HEK293 (cell line): ENCODE measurements at regions not wholly inside any gene's neighbourhood (a gene's known extent, or its start where the extent isn't known, plus 50 kb on each side); places are given as distances from the start of the nearest gene placed in this dataset.

Source experiments
- BCL11A ChIP-seq: fragments of 450-650 bp; formaldehyde crosslinking; IDR thresholded peaks from 2 replicates; pipeline ENCODE4 v1.5.1; 2016; ENCODE audit warnings: low read depth, missing biosample characterization, missing genetic modification characterization
- REST ChIP-seq: fragments of 450-650 bp; formaldehyde crosslinking; IDR thresholded peaks from 2 replicates; pipeline ENCODE4 v1.5.1; 2016; ENCODE audit warnings: missing biosample characterization, missing genetic modification characterization

- TF ChIP-seq BCL11A (tag by site-specific recombination) (no peak), REST (tag by site-specific recombination) (no peak)
Measured at GRCh38 chr14:25895740-25896139, 702.1 kb downstream of the NOVA1 start.
